HEK293 (cell line): ENCODE measurements at regions not wholly inside any gene's neighbourhood (a gene's known extent, or its start where the extent isn't known, plus 50 kb on each side); places are given as distances from the start of the nearest gene placed in this dataset.
"Not testable (repeated sequence)": the region's sequence is repeated elsewhere in the genome, so short reads cannot be mapped to it uniquely, and the experiment has no call there.

Experiments used
- CTCF ChIA-PET: fragments of 350-600 bp; formaldehyde crosslinking; extraction: SDS; loops from one replicate; lab custom pipeline; 2021; ENCODE audit warnings: antibody characterized with exemption; lab: Yijun Ruan, JAX
- POLR2A ChIA-PET: fragments of 300-600 bp; formaldehyde crosslinking; extraction: SDS; loops from one replicate; lab custom pipeline; 2020; ENCODE audit warnings: antibody characterized with exemption, inconsistent platforms; lab: Yijun Ruan, JAX
- H3K27ac ChIP-seq: fragments of 200-500 bp; sonication (Bioruptor generic); 2 replicates; pipeline ENCODE4 v1.5.1; 2014; ENCODE audit warnings: low read depth, low read length, control low read depth, inconsistent platforms; ENCODE audit errors: extremely low read depth
- H3K36me3 ChIP-seq, 2 experiments: fragments of 200-500 bp in 1 of 2; sonication (Bioruptor generic) in 1 of 2; 1 replicate in 1 of 2; 2 replicates in 1 of 2; pipeline ENCODE4 v1.5.1; 2014 to 2017; ENCODE audit warnings: inconsistent platforms in 2 of 2, low read length in 2 of 2; ENCODE audit not compliant: control insufficient read depth in 2 of 2, insufficient read depth in 1 of 2
- H3K4me1 ChIP-seq: fragments of 200-500 bp; sonication (Bioruptor generic); 2 replicates; pipeline ENCODE4 v1.5.1; 2014; ENCODE audit warnings: mild to moderate bottlenecking, low read length, inconsistent platforms; ENCODE audit not compliant: control insufficient read depth, insufficient read depth
- H3K4me3 ChIP-seq: 2 replicates; pipeline ENCODE4 v1.5.1; 2011; ENCODE audit warnings: low read depth, mild to moderate bottlenecking, control low read depth, low read length, moderate library complexity
- H3K9me3 ChIP-seq: fragments of 200-500 bp; sonication (Bioruptor generic); 2 replicates; pipeline ENCODE4 v1.5.1; 2014; ENCODE audit warnings: low read depth, low read length, inconsistent platforms; ENCODE audit not compliant: control insufficient read depth, insufficient read depth
- ZSCAN4 ChIP-seq: fragments of 450-650 bp; formaldehyde crosslinking; IDR thresholded peaks from 2 replicates; pipeline ENCODE4 v1.5.1; 2017; ENCODE audit warnings: missing biosample characterization, missing genetic modification characterization

- POLR2A ChIA-PET, CTCF ChIA-PET: not testable (repeated sequence)
Observed at GRCh38 chr7:150158696-150159095, 164.5 kb upstream of the LRRC61 start.

GRCh38 chr7:150169515-150169914, 153.6 kb upstream of the LRRC61 start:
- H3K27ac ChIP-seq, H3K36me3 ChIP-seq, H3K4me3 ChIP-seq, H3K4me1 ChIP-seq, POLR2A ChIA-PET, H3K9me3 ChIP-seq: not testable (repeated sequence)
- CTCF ChIA-PET: interaction anchor here (0.6 kb wide), 2 partner anchors 12 to 426 kb away, joined by 3 read pairs; no protein-coding TSS in a partner anchor

More at GRCh38 chr7:150158696-150159095, 164.5 kb upstream of the LRRC61 start:
- not testable (repeated sequence) for H3K27ac ChIP-seq, H3K4me3 ChIP-seq, H3K9me3 ChIP-seq, H3K4me1 ChIP-seq, H3K36me3 ChIP-seq
- peak; percentile 99 for TF ChIP-seq ZSCAN4

GRCh38 chr7:150169943-150170490, 153.1 kb upstream of the LRRC61 start:
- CTCF ChIA-PET, H3K4me1 ChIP-seq, H3K27ac ChIP-seq, H3K4me3 ChIP-seq, H3K9me3 ChIP-seq, H3K36me3 ChIP-seq, POLR2A ChIA-PET: not testable (repeated sequence)

GRCh38 chr7:150183602-150184001, 139.6 kb upstream of the LRRC61 start:
- H3K9me3 ChIP-seq, H3K4me1 ChIP-seq, POLR2A ChIA-PET, CTCF ChIA-PET, H3K4me3 ChIP-seq, H3K36me3 ChIP-seq, H3K27ac ChIP-seq: not testable (repeated sequence)

GRCh38 chr7:150189963-150190362, 133.2 kb upstream of the LRRC61 start:
- H3K27ac ChIP-seq, POLR2A ChIA-PET, H3K9me3 ChIP-seq, H3K4me1 ChIP-seq, CTCF ChIA-PET, H3K4me3 ChIP-seq, H3K36me3 ChIP-seq: not testable (repeated sequence)

- H3K4me3 ChIP-seq, H3K27ac ChIP-seq, POLR2A ChIA-PET, CTCF ChIA-PET, H3K9me3 ChIP-seq, H3K36me3 ChIP-seq, H3K4me1 ChIP-seq: not testable (repeated sequence)
Observed at GRCh38 chr7:150192541-150192940, 130.6 kb upstream of the LRRC61 start.

GRCh38 chr7:150193866-150194265, 129.3 kb upstream of the LRRC61 start:
- H3K4me1 ChIP-seq, H3K9me3 ChIP-seq, H3K4me3 ChIP-seq, H3K36me3 ChIP-seq, CTCF ChIA-PET, H3K27ac ChIP-seq, POLR2A ChIA-PET: not testable (repeated sequence)
